ENCODE measurements at regions not wholly inside any gene's neighbourhood (a gene's known extent, or its start where the extent isn't known, plus 50 kb on each side); places are given as distances from the start of the nearest gene placed in this dataset.
A peak's percentile ranks its signal among the peaks of the same experiment; 100 is the strongest.

- no peaks in the 10 kb centered on the region for H3K4me1 ChIP-seq (ENCODE audit: control insufficient read depth, insufficient read depth, low read length)
- DNase-seq = no peak
- H3K36me3 ChIP-seq (ENCODE audit: control insufficient read depth, insufficient read depth, low read length) = no peaks in the 10 kb centered on the region
- H3K27me3 Mint-ChIP-seq (ENCODE audit: insufficient read depth) = no peaks in the 10 kb centered on the region
- no peaks in the 10 kb centered on the region for H3K4me1 Mint-ChIP-seq
- H3K9me3 ChIP-seq (ENCODE audit: control insufficient read depth, low read length) = no peaks in the 10 kb centered on the region
- H3K9ac ChIP-seq (ENCODE audit: extremely low read depth, low read length, poor library complexity, severe bottlenecking) = no peak overlapping the region
- H3K9me3 Mint-ChIP-seq = no peaks in the 10 kb centered on the region
- no peak overlapping the region for H3K4me3 Mint-ChIP-seq
- peak overlapping the region; percentile 54 for H3K27ac ChIP-seq (ENCODE audit: low read depth, low read length)
- no peak overlapping the region for H3K27ac Mint-ChIP-seq
- H3K27me3 ChIP-seq (ENCODE audit: control insufficient read depth, insufficient read depth, low read length, poor library complexity, severe bottlenecking) = no peaks in the 10 kb centered on the region
- WGBS, 2 experiments (ENCODE audit: insufficient coverage in 1 of 2, insufficient read length in 1 of 2) = 75 to 90% methylated on average over 1 of the region's 3 CpGs
- no peak overlapping the region for H3K4me3 ChIP-seq (ENCODE audit: low read length)
- no peaks in the 10 kb centered on the region for H3K36me3 Mint-ChIP-seq (ENCODE audit: low read depth)
- no peak for TF ChIP-seq CTCF (conservative IDR thresholded peaks at IDR 0.05)
Measured at GRCh38 chr2:198203336-198204069, 399.1 kb downstream of the PLCL1 start.

Measured in endodermal cell (in vitro differentiated cells).